GM12878 (cell line): ENCODE measurements at regions not wholly inside any gene's neighbourhood (a gene's known extent, or its start where the extent isn't known, plus 50 kb on each side); places are given as distances from the start of the nearest gene placed in this dataset.

Experiments
- ATAC-seq: fragments of 200-7000 bp; cut with Tn5 transposase; 3 replicates; pipeline ENCODE4 v1.9.1; 2020; ENCODE audit warnings: mild to moderate bottlenecking, moderate library complexity
- BruUV-seq: library from RNA; stranded (reverse); fragments of 400-500 nt; replicated peaks from 2 replicates; lab custom pipeline; 2021; lab: Mats Ljungman, UMichigan
- CTCF ChIA-PET: fragments of 300-600 bp; sonication (Branson Sonifier 250); formaldehyde crosslinking; extraction: SDS; loops from one replicate; lab custom pipeline; 2021; ENCODE audit warnings: inconsistent platforms; lab: Yijun Ruan, JAX
- POLR2A ChIA-PET: fragments of 350-600 bp; formaldehyde crosslinking; extraction: SDS; loops from one replicate; lab custom pipeline; 2021; ENCODE audit warnings: inconsistent platforms; lab: Charles Lee
- RAD21 ChIA-PET: fragments of 300-600 bp; sonication (Branson Sonifier 250); formaldehyde crosslinking; loops from one replicate; lab custom pipeline; 2023; ENCODE audit warnings: antibody characterized with exemption; ENCODE audit not compliant: unreplicated experiment; lab: Charles Lee
- SMC1A ChIA-PET: fragments of 300-600 bp; sonication (Branson Sonifier 250); formaldehyde crosslinking; loops from one replicate; lab custom pipeline; 2023; ENCODE audit not compliant: unreplicated experiment, uncharacterized antibody; lab: Charles Lee
- DNase-seq: peaks from one replicate; pipeline ENCODE4 v3.0.0-alpha.2; 2011; ENCODE audit warnings: low read depth, low spot score
- FAIRE-seq: peaks from 3 replicates; lab custom pipeline; 2011; peaks lifted over from hg19 to GRCh38; lab: Jason Lieb, UNC
- H2AFZ ChIP-seq: 2 replicates; pipeline ENCODE4 v1.6.0; 2011; ENCODE audit warnings: low read depth, low read length, control low read depth; ENCODE audit not compliant: control insufficient read depth
- H3K27ac ChIP-seq: 2 replicates; pipeline ENCODE4 v1.5.1; 2011; ENCODE audit warnings: control low read depth; ENCODE audit not compliant: control insufficient read depth, insufficient read depth
- H3K27me3 ChIP-seq, 2 experiments: replicated peaks in 1 of 2; 2 replicates each; pipeline versions ENCODE4 v1.6.0 to v1.6.1; 2011; ENCODE audit warnings: low read length in 1 of 2; ENCODE audit not compliant: control insufficient read depth in 2 of 2, insufficient read depth in 2 of 2
- H3K36me3 ChIP-seq, 2 experiments: 2 replicates each; pipeline ENCODE4 v1.5.1; 2011; ENCODE audit warnings: low read length in 1 of 2; ENCODE audit not compliant: control insufficient read depth in 2 of 2, insufficient read depth in 2 of 2
- H3K4me1 ChIP-seq: 2 replicates; pipeline ENCODE4 v1.6.1; 2011; ENCODE audit warnings: mild to moderate bottlenecking, low read length, moderate library complexity, mixed read lengths; ENCODE audit not compliant: control insufficient read depth, insufficient read depth
- H3K4me2 ChIP-seq: 2 replicates; pipeline ENCODE4 v1.6.0; 2011; ENCODE audit warnings: control low read depth; ENCODE audit not compliant: control insufficient read depth, insufficient read depth
- H3K4me3 ChIP-seq: fragments of 200-600 bp; sonication (generic); 2 replicates; pipeline ENCODE4 v1.5.1; 2016
- H3K79me2 ChIP-seq: 2 replicates; pipeline ENCODE4 v1.6.0; 2011; ENCODE audit warnings: low read length; ENCODE audit not compliant: control insufficient read depth, insufficient read depth
- H3K9ac ChIP-seq: 2 replicates; pipeline ENCODE4 v1.8.0; 2011; ENCODE audit warnings: low read length, control low read depth, mixed read lengths; ENCODE audit not compliant: control insufficient read depth, insufficient read depth
- H3K9me3 ChIP-seq: replicated peaks from 3 replicates; pipeline ENCODE4 v1.5.1; 2011; ENCODE audit warnings: mild to moderate bottlenecking, low read length; ENCODE audit not compliant: control insufficient read depth, insufficient read depth
- H4K20me1 ChIP-seq: 2 replicates; pipeline ENCODE4 v1.6.0; 2011; ENCODE audit not compliant: control insufficient read depth, insufficient read depth
- ASH2L ChIP-seq: fragments of 300-600, 200-600 bp; sonication (generic); IDR thresholded peaks from 2 replicates; pipeline ENCODE4 v1.6.1; 2017; ENCODE audit warnings: low read depth, mild to moderate bottlenecking, borderline replicate concordance
- BHLHE40 ChIP-seq, 2 experiments: fragments of 450-650 bp in 1 of 2; IDR thresholded peaks; 2 replicates each; pipeline ENCODE4 v1.6.1; 2011 to 2017; ENCODE audit warnings: low read depth in 2 of 2, borderline replicate concordance in 1 of 2, improper control_type of control experiment in 1 of 2, low read length in 1 of 2, mild to moderate bottlenecking in 1 of 2
- BMI1 ChIP-seq: fragments of 450-650 bp; IDR thresholded peaks from 2 replicates; pipeline ENCODE4 v1.6.1; 2016; ENCODE audit warnings: mild to moderate bottlenecking, moderate library complexity, borderline replicate concordance
- CTCF ChIP-seq, 3 experiments: IDR thresholded peaks in 2 of 3; conservative IDR thresholded peaks in 1 of 3; 2 replicates each; pipeline ENCODE4 v1.5.1; 2011; ENCODE audit warnings: low read depth in 3 of 3, low read length in 3 of 3, mild to moderate bottlenecking in 3 of 3, control low read depth in 2 of 3, moderate library complexity in 2 of 3, inconsistent platforms in 1 of 3, mixed read lengths in 1 of 3; ENCODE audit not compliant: control insufficient read depth in 2 of 3, insufficient read depth in 1 of 3; ENCODE audit errors: extremely low read depth in 1 of 3
- MTA2 ChIP-seq: fragments of 450-650 bp; IDR thresholded peaks from 2 replicates; pipeline ENCODE4 v1.6.1; 2016; ENCODE audit warnings: low read depth, mild to moderate bottlenecking, moderate library complexity
- PML ChIP-seq: IDR thresholded peaks from 2 replicates; pipeline ENCODE4 v1.6.1; 2012; ENCODE audit warnings: low read length, inconsistent platforms
- RAD21 ChIP-seq: IDR thresholded peaks from 2 replicates; pipeline ENCODE4 v1.6.1; 2011; ENCODE audit warnings: mild to moderate bottlenecking, low read depth, low read length, moderate library complexity; ENCODE audit not compliant: insufficient read depth
- RAD51 ChIP-seq: fragments of 450-650 bp; IDR thresholded peaks from 2 replicates; pipeline ENCODE4 v1.6.1; 2016; ENCODE audit warnings: moderate library complexity, mild to moderate bottlenecking, inconsistent platforms
- RUNX3 ChIP-seq: IDR thresholded peaks from 2 replicates; pipeline ENCODE4 v1.6.1; 2012; ENCODE audit warnings: low read length, inconsistent platforms
- SMAD5 ChIP-seq: IDR thresholded peaks from 2 replicates; pipeline ENCODE4 v1.6.1; 2016; ENCODE audit warnings: antibody characterized with exemption, low read depth
- WGBS: methylation state at CpG from one replicate; pipeline ENCODE4 v1.1.6; 2016; ENCODE audit warnings: low lambda C conversion rate; ENCODE audit not compliant: insufficient replicate concordance, insufficient coverage; ENCODE audit errors: missing lambda C conversion rate; 5-methylcytosine and 5-hydroxymethylcytosine counted together
- in situ Hi-C: fragments of 300-500 bp; cut with MboI; formaldehyde crosslinking; loops from 9 replicates; pipeline ENCODE4 v1.14.3; 2018; ENCODE audit warnings: mixed read lengths
- intact Hi-C: fragments of 100-400 bp; cut with micrococcal nuclease; formaldehyde crosslinking; loops from one replicate; pipeline ENCODE4 v1.14.2; 2022; ENCODE audit not compliant: unreplicated experiment

- no peak overlapping the region for H2AFZ ChIP-seq
- no peak overlapping the region for H3K4me2 ChIP-seq
- H3K36me3 ChIP-seq: no peaks in the 10 kb centered on the region
- no peaks in the 10 kb centered on the region for H3K27me3 ChIP-seq
- peak; percentile 65; the same call in 2 of the 3 replicates for ATAC-seq
- H3K9me3 ChIP-seq: no peaks in the 10 kb centered on the region
- ChIA-PET POLR2A (no interaction called here), CTCF (interaction anchor here (1.1 to 2.2 kb wide), 4 partner anchors 20 to 890 kb away, joined by 3 to 11 read pairs (median 6); no protein-coding TSS in a partner anchor), SMC1A (no interaction called here), RAD21 (interaction anchor here (1.0 kb wide), 1 partner anchor 890 kb away, joined by 3 read pairs; no protein-coding TSS in a partner anchor)
- no peak overlapping the region for H3K4me3 ChIP-seq
- intact Hi-C loops (no loop called here), in situ Hi-C loops (no loop called here)
- no peak for FAIRE-seq
- no TSS peak for BruUV-seq
- no peak for DNase-seq
- no peaks in the 10 kb centered on the region for H3K4me1 ChIP-seq
- no peak overlapping the region for H3K27ac ChIP-seq
- no peaks in the 10 kb centered on the region for H3K79me2 ChIP-seq
- H4K20me1 ChIP-seq: no peaks in the 10 kb centered on the region
- 31% methylated on average over 9 of the region's 9 CpGs for WGBS
- no peak overlapping the region for H3K9ac ChIP-seq
- no peak for TF ChIP-seq PML
- no peak for TF ChIP-seq BMI1
- peak; percentile 51 for TF ChIP-seq RAD21
- peak; percentile 29 for TF ChIP-seq RUNX3
- TF ChIP-seq BHLHE40 (IDR thresholded peaks at IDR 0.05; ENCODE audit: borderline replicate concordance in 1 of 2, low read depth in 2 of 2, low read length in 1 of 2): no peak
- no peak for TF ChIP-seq ASH2L
- peak; percentile 35 to 47 (median 40); a peak in 5 of 6 replicates for TF ChIP-seq CTCF (IDR thresholded peaks at IDR 0.05 in 2 of 3, conservative IDR thresholded peaks at IDR 0.05 in 1 of 3; ENCODE audit: control insufficient read depth in 2 of 3, extremely low read depth in 1 of 3, insufficient read depth in 1 of 3, low read depth in 3 of 3, low read length in 3 of 3)
- TF ChIP-seq MTA2: no peak
- no peak for TF ChIP-seq SMAD5
- no peak for TF ChIP-seq RAD51
Measured at GRCh38 chr2:103959174-103960128, 894.5 kb upstream of the POU3F3 start.
